Vagina (tissue), 2 donors: ENCODE measurements at regions not wholly inside any gene's neighbourhood (a gene's known extent, or its start where the extent isn't known, plus 50 kb on each side); places are given as distances from the start of the nearest gene placed in this dataset.

ENCODE experiments used
- CTCF ChIP-seq, 3 experiments: fragments of 450-650 bp in 2 of 3; fragments of 200-600 bp in 1 of 3; sonication (generic) in 1 of 3; IDR thresholded peaks; one replicate each; pipeline ENCODE4 v1.5.1; 2017 to 2019; ENCODE audit warnings: antibody characterized with exemption in 3 of 3, mild to moderate bottlenecking in 2 of 3, moderate library complexity in 2 of 3
- POLR2A ChIP-seq, 2 donors: fragments of 450-650 bp; IDR thresholded peaks; one replicate each; pipeline ENCODE4 v1.6.1; 2017; ENCODE audit warnings: antibody characterized with exemption in 2 of 2, mild to moderate bottlenecking in 2 of 2, moderate library complexity in 2 of 2

- TF ChIP-seq POLR2A (IDR thresholded peaks at IDR 0.05) (no peak), CTCF (IDR thresholded peaks at IDR 0.05) (no peak)
These were observed 120.9 kb upstream of the RGMA start for GRCh38 chr15:93209690-93210445.
